ENCODE measurements at regions not wholly inside any gene's neighbourhood (a gene's known extent, or its start where the extent isn't known, plus 50 kb on each side); places are given as distances from the start of the nearest gene placed in this dataset.
A peak's percentile ranks its signal among the peaks of the same experiment; 100 is the strongest.

DNA sequence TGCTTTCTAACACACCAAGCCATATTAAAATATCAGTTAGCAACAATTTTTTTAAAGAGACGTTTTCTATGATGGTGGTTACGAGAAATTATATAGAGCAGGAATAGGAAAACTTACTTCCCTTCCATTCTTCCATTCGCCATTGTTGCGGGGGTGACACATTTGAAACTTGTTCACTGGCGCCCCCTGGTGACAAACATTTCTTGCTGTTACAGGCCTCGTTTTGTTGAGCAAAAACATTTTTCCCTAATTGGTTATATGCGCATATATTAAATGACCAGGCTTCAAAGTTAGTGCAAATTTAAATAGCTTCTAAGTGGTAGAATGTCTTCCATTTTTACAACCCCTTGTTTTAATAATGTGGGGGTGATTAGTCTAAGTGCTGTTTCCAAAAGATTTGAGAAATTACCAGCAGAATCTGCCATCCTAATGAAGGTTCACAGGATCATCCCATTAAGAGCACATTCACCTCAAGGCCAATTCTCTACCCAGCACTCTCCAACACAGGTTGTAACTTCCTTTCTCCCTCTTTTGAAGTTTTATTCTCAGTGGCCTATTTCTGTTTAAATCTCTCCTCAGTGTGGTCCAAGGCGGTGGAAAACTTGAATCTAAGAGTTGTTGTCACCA is 1124.7 kb downstream of the FLRT2 start:
- no peaks in the 10 kb centered on the region for H3K9me3 ChIP-seq
- no peak overlapping the region for H3K4me3 ChIP-seq
- H3K9ac ChIP-seq (ENCODE audit: low read depth in 2 of 2, low read length in 2 of 2): no peak overlapping the region
- no peak overlapping the region for H3K27ac ChIP-seq
- no peaks in the 10 kb centered on the region for H3K27me3 ChIP-seq
- intact Hi-C loops (cut with DNase I): no loop called here
- H3K4me1 ChIP-seq: no peaks in the 10 kb centered on the region
- TF ChIP-seq, protein P1, sequence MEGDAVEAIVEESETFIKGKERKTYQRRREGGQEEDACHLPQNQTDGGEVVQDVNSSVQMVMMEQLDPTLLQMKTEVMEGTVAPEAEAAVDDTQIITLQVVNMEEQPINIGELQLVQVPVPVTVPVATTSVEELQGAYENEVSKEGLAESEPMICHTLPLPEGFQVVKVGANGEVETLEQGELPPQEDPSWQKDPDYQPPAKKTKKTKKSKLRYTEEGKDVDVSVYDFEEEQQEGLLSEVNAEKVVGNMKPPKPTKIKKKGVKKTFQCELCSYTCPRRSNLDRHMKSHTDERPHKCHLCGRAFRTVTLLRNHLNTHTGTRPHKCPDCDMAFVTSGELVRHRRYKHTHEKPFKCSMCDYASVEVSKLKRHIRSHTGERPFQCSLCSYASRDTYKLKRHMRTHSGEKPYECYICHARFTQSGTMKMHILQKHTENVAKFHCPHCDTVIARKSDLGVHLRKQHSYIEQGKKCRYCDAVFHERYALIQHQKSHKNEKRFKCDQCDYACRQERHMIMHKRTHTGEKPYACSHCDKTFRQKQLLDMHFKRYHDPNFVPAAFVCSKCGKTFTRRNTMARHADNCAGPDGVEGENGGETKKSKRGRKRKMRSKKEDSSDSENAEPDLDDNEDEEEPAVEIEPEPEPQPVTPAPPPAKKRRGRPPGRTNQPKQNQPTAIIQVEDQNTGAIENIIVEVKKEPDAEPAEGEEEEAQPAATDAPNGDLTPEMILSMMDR (IDR thresholded peaks at IDR 0.05): no peak
- H3K36me3 ChIP-seq: no peaks in the 10 kb centered on the region
- DNase-seq: peak; percentile 51

DNA sequence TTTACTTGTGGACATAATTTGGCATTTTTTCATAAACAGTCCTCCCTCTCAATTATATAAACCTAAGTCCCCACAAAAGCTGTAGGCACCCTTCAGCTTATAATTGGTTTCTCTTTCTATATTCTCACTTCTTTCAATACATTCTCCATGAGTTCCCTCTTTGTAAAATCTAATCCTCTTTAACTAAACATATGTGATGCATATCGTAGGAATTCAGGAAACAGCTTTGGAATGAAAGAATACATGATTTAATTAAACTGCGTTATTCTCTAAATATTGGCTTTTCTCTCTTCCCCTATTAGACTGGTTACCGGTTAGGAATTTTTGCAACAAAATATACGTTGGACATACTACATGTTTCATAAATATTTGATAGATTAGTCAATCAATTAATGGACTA is 1122.6 kb downstream of the FLRT2 start:
- intact Hi-C loops (cut with DNase I): no loop called here
- Histone ChIP-seq H3K36me3 (no peaks in the 10 kb centered on the region), H3K4me3 (no peak overlapping the region), H3K9ac (ENCODE audit: low read depth in 2 of 2, low read length in 2 of 2) (no peak overlapping the region), H3K9me3 (no peaks in the 10 kb centered on the region), H3K4me1 (no peaks in the 10 kb centered on the region), H3K27me3 (no peaks in the 10 kb centered on the region), H3K27ac (no peak overlapping the region)
- DNase-seq: no peak
- TF ChIP-seq, protein P1 (IDR thresholded peaks at IDR 0.05): no peak

DNA sequence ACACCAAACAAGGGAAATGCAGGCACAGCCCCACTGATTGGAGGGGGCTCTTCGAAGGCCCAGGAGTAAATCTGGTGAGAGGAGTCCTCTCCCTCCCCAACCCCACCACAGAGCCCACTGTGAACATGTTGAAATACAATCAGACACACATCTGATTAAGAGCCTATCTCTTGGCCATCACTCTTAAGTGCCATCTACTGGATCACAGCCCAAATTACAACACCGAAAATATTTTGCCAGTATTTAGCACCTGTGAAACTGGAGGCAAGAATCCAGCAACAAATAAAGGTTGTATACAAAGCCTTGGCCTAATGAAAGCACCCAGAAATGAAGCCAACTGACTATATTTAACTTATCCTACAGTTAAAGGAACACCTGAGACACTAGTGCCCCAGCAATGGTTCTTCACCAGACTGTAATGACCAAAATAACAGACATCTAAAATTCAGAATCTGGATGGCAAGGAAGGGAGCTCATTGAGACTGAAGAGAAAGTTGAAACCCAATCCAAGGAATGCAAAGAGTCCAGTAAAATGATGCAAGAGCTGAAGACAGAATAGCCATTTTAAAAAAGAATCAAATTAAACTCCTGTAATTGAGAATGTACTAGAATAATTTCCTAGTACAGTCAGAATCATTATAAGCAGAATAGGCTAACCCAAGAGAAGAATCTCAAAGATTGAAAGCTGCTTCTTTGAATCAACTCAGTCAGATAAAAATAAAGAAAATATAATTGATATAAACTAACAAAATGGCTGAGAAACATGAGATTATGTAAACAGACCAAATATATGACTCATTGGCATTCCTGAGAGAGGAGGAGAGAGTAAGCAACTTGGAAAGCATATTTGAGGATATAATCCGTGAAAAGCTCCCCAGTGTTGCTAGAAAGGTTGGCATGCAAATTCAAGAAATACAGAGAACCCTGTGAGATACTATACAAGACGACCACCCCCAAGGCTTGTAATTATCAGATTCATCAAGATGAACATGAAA is 1117.0 kb downstream of the FLRT2 start:
- no peaks in the 10 kb centered on the region for H3K9me3 ChIP-seq
- H3K36me3 ChIP-seq: no peaks in the 10 kb centered on the region
- no peaks in the 10 kb centered on the region for H3K4me1 ChIP-seq
- intact Hi-C loops (cut with DNase I): no loop called here
- no peak overlapping the region for H3K9ac ChIP-seq (ENCODE audit: low read depth in 2 of 2, low read length in 2 of 2)
- no peak for DNase-seq
- TF ChIP-seq, protein P1 (IDR thresholded peaks at IDR 0.05): no peak
- H3K27me3 ChIP-seq: no peaks in the 10 kb centered on the region
- H3K27ac ChIP-seq: no peak overlapping the region
- no peak overlapping the region for H3K4me3 ChIP-seq

GRCh38 chr14:86646125-86646524 is 1116.2 kb downstream of the FLRT2 start:
- Histone ChIP-seq H3K4me1 (no peaks in the 10 kb centered on the region), H3K9me3 (no peaks in the 10 kb centered on the region), H3K4me3 (no peak overlapping the region), H3K36me3 (no peaks in the 10 kb centered on the region), H3K27me3 (no peaks in the 10 kb centered on the region), H3K9ac (ENCODE audit: low read depth in 2 of 2, low read length in 2 of 2) (no peak overlapping the region), H3K27ac (no peak overlapping the region)
- DNase-seq: no peak
- intact Hi-C loops (cut with DNase I): no loop called here
- TF ChIP-seq, protein P1 (IDR thresholded peaks at IDR 0.05): no peak

- no peak overlapping the region for H3K9ac ChIP-seq (ENCODE audit: low read depth in 2 of 2, low read length in 2 of 2)
- no peak for DNase-seq
- TF ChIP-seq, protein P1 (IDR thresholded peaks at IDR 0.05): no peak
- no peaks in the 10 kb centered on the region for H3K36me3 ChIP-seq
- intact Hi-C loops (cut with DNase I): no loop called here
- no peak overlapping the region for H3K4me3 ChIP-seq
- H3K27me3 ChIP-seq: no peaks in the 10 kb centered on the region
- H3K27ac ChIP-seq: no peak overlapping the region
- H3K9me3 ChIP-seq: no peaks in the 10 kb centered on the region
- no peaks in the 10 kb centered on the region for H3K4me1 ChIP-seq
Measured at GRCh38 chr14:86641310-86641709, 1111.4 kb downstream of the FLRT2 start.

Data from colonic mucosa (tissue), 4 donors.